ENCODE measurements at regions not wholly inside any gene's neighbourhood (a gene's known extent, or its start where the extent isn't known, plus 50 kb on each side); places are given as distances from the start of the nearest gene placed in this dataset.

GRCh38 chr4:129208481-129208880 lies 112.5 kb downstream of the C4orf33 start:
- Histone ChIP-seq H3K4me2 (ENCODE audit: control insufficient read depth, insufficient read depth) (no peak overlapping the region), H3K79me2 (ENCODE audit: control insufficient read depth, insufficient read depth, low read length) (no peaks in the 10 kb centered on the region), H3K9me3 (replicated peaks; ENCODE audit: control insufficient read depth, insufficient read depth, low read length) (no peaks in the 10 kb centered on the region), H4K20me1 (ENCODE audit: control insufficient read depth, insufficient read depth) (no peaks in the 10 kb centered on the region), H3K36me3 (ENCODE audit: control insufficient read depth in 2 of 2, insufficient read depth in 2 of 2, low read length in 1 of 2) (no peaks in the 10 kb centered on the region), H3K4me3 (no peak overlapping the region), H2AFZ (ENCODE audit: control insufficient read depth, low read depth, low read length) (no peak overlapping the region), H3K9ac (ENCODE audit: control insufficient read depth, insufficient read depth, low read length) (no peak overlapping the region), H3K4me1 (ENCODE audit: control insufficient read depth, insufficient read depth, low read length) (no peaks in the 10 kb centered on the region), H3K27me3 (replicated peaks in 1 of 2; ENCODE audit: control insufficient read depth in 2 of 2, insufficient read depth in 2 of 2, low read length in 1 of 2) (no peaks in the 10 kb centered on the region; a peak in 1 of 4 replicates), H3K27ac (ENCODE audit: control insufficient read depth, insufficient read depth) (no peak overlapping the region)
- ChIA-PET RAD21 (ENCODE audit: unreplicated experiment) (no interaction called here), SMC1A (ENCODE audit: uncharacterized antibody, unreplicated experiment) (interaction anchor here (0.6 to 1.3 kb wide), 2 partner anchors 80 to 394 kb away, joined by 3 read pairs; no protein-coding TSS in a partner anchor), POLR2A (interaction anchor here (0.6 kb wide), 1 partner anchor 815 kb away, joined by 3 read pairs; no protein-coding TSS in a partner anchor), CTCF (no interaction called here)
- no peak for ATAC-seq
- WGBS (ENCODE audit: insufficient coverage, insufficient replicate concordance, low lambda C conversion rate, missing lambda C conversion rate), result 65% methylated on average over 3 of the region's 3 CpGs
- no TSS peak for BruUV-seq (replicated peaks)
- in situ Hi-C loops (cut with MboI) (no loop called here), intact Hi-C loops (cut with micrococcal nuclease; ENCODE audit: unreplicated experiment) (no loop called here)
- no peak for FAIRE-seq
- DNase-seq (ENCODE audit: low read depth, low spot score), result no peak
- TF ChIP-seq CBFB (IDR thresholded peaks at IDR 0.05; ENCODE audit: low read depth) (no peak), EP300 (IDR thresholded peaks at IDR 0.05; ENCODE audit: borderline replicate concordance in 1 of 2, control insufficient read depth in 1 of 2, low read depth in 2 of 2, low read length in 2 of 2) (no peak), MTA2 (IDR thresholded peaks at IDR 0.05; ENCODE audit: low read depth) (no peak), ZSCAN29 (IDR thresholded peaks at IDR 0.05) (no peak), CHD4 (IDR thresholded peaks at IDR 0.05) (no peak), FOXM1 (IDR thresholded peaks at IDR 0.05; ENCODE audit: low read depth, low read length) (no peak)

- Histone ChIP-seq H3K9me3 (replicated peaks; ENCODE audit: control insufficient read depth, insufficient read depth, low read length) (no peaks in the 10 kb centered on the region), H3K27ac (ENCODE audit: control insufficient read depth, insufficient read depth) (no peak overlapping the region), H3K4me1 (ENCODE audit: control insufficient read depth, insufficient read depth, low read length) (no peaks in the 10 kb centered on the region), H3K36me3 (ENCODE audit: control insufficient read depth in 2 of 2, insufficient read depth in 2 of 2, low read length in 1 of 2) (no peaks in the 10 kb centered on the region), H3K9ac (ENCODE audit: control insufficient read depth, insufficient read depth, low read length) (no peak overlapping the region), H3K27me3 (replicated peaks in 1 of 2; ENCODE audit: control insufficient read depth in 2 of 2, insufficient read depth in 2 of 2, low read length in 1 of 2) (no peaks in the 10 kb centered on the region), H3K4me2 (ENCODE audit: control insufficient read depth, insufficient read depth) (no peak overlapping the region), H3K4me3 (no peak overlapping the region), H2AFZ (ENCODE audit: control insufficient read depth, low read depth, low read length) (no peak overlapping the region), H4K20me1 (ENCODE audit: control insufficient read depth, insufficient read depth) (no peaks in the 10 kb centered on the region), H3K79me2 (ENCODE audit: control insufficient read depth, insufficient read depth, low read length) (no peaks in the 10 kb centered on the region)
- CTCF ChIA-PET, result no interaction called here
- no TSS peak for BruUV-seq (replicated peaks)
- FAIRE-seq, result no peak
- DNase-seq (ENCODE audit: low read depth, low spot score), result no peak
- RAD21 ChIA-PET (ENCODE audit: unreplicated experiment), result no interaction called here
- POLR2A ChIA-PET, result no interaction called here
- no peak for TF ChIP-seq MYB (IDR thresholded peaks at IDR 0.05; ENCODE audit: borderline replicate concordance, low read depth, low read length)
- ATAC-seq, result no peak
- intact Hi-C loops (cut with micrococcal nuclease; ENCODE audit: unreplicated experiment) (no loop called here), in situ Hi-C loops (cut with MboI) (no loop called here)
- SMC1A ChIA-PET (ENCODE audit: uncharacterized antibody, unreplicated experiment), result interaction anchor here (1.0 kb wide), 1 partner anchor 11 kb away, joined by 3 read pairs; no protein-coding TSS in a partner anchor
- 87% methylated on average over 1 of the region's 1 CpG for WGBS (ENCODE audit: insufficient coverage, insufficient replicate concordance, low lambda C conversion rate, missing lambda C conversion rate)
Observed at GRCh38 chr4:129213692-129214091, 117.7 kb downstream of the C4orf33 start.

Data from GM12878 (cell line).